HCT116 (cell line): ENCODE measurements at regions not wholly inside any gene's neighbourhood (a gene's known extent, or its start where the extent isn't known, plus 50 kb on each side); places are given as distances from the start of the nearest gene placed in this dataset.

ENCODE experiments used
- ATAC-seq: fragments of 200-7000 bp; cut with Tn5 transposase; 2 replicates; pipeline ENCODE4 v1.9.1; 2020; ENCODE audit warnings: mild to moderate bottlenecking, moderate library complexity
- BruUV-seq: library from RNA; stranded (reverse); fragments of 400-500 nt; replicated peaks from 2 replicates; lab custom pipeline; 2021; lab: Mats Ljungman, UMichigan
- CTCF ChIA-PET: fragments of 300-600 bp; sonication (Branson Sonifier 250); formaldehyde crosslinking; loops from one replicate; lab custom pipeline; 2021; ENCODE audit warnings: antibody characterized with exemption; lab: Charles Lee
- POLR2A ChIA-PET: fragments of 300-600, 350-600 bp; sonication (Branson Sonifier 250); formaldehyde crosslinking; loops from one replicate; lab custom pipeline; 2021; ENCODE audit warnings: antibody characterized with exemption; lab: Charles Lee
- RAD21 ChIA-PET, 2 experiments: fragments of 300-600 bp; sonication (Branson Sonifier 250); formaldehyde crosslinking; loops; one replicate each; lab custom pipeline; 2023; ENCODE audit warnings: low total read pairs in 2 of 2; ENCODE audit not compliant: uncharacterized antibody in 2 of 2, unreplicated experiment in 2 of 2, low non-redundant PET in 1 of 2; lab: Charles Lee
- DNase-seq: peaks from one replicate; pipeline ENCODE4 v3.0.0-alpha.2; 2010; ENCODE audit warnings: low read depth, low spot score
- H2AFZ ChIP-seq: fragments of 200-600 bp; shearing (Covaris generic), sonication (generic); 2 replicates; pipeline ENCODE4 v1.6.1; 2017; ENCODE audit warnings: low read depth, mixed run types, mixed read lengths, antibody characterized with exemption, low read length; ENCODE audit not compliant: poor library complexity, severe bottlenecking
- H3K27ac ChIP-seq: 2 replicates; pipeline ENCODE4 v1.5.1; 2012; ENCODE audit warnings: low read depth, low read length
- H3K27me3 ChIP-seq: fragments of 200-600 bp; sonication (generic); 2 replicates; pipeline ENCODE4 v1.6.1; 2016; ENCODE audit warnings: mixed run types, low read length, mixed read lengths; ENCODE audit not compliant: insufficient read depth
- H3K36me3 ChIP-seq, 2 experiments: fragments of 200-500 bp in 1 of 2; fragments of 200-600 bp in 1 of 2; sonication (Bioruptor generic) in 1 of 2; sonication (generic) in 1 of 2; 2 replicates each; pipeline versions ENCODE4 v1.5.1 to v1.6.1; 2014 to 2016; ENCODE audit warnings: low read length in 2 of 2, inconsistent platforms in 1 of 2, mixed read lengths in 1 of 2, mixed run types in 1 of 2; ENCODE audit not compliant: insufficient read depth in 2 of 2, control insufficient read depth in 1 of 2
- H3K4me1 ChIP-seq, 2 experiments: fragments of 200-600 bp in 1 of 2; sonication (generic) in 1 of 2; 2 replicates each; pipeline versions ENCODE4 v1.5.1 to v1.6.1; 2012 to 2017; ENCODE audit warnings: low read length in 2 of 2, inconsistent platforms in 1 of 2, mild to moderate bottlenecking in 1 of 2, mixed read lengths in 1 of 2, mixed run types in 1 of 2, moderate library complexity in 1 of 2; ENCODE audit not compliant: insufficient read depth in 2 of 2, control insufficient read depth in 1 of 2
- H3K4me2 ChIP-seq: fragments of 200-600 bp; sonication (generic); 2 replicates; pipeline ENCODE4 v1.6.1; 2017; ENCODE audit warnings: mixed run types, low read length, mixed read lengths
- H3K4me3 ChIP-seq, 2 experiments: fragments of 200-600 bp in 1 of 2; sonication (generic) in 1 of 2; replicated peaks in 1 of 2; 2 replicates each; pipeline ENCODE4 v1.5.1; 2011 to 2016; ENCODE audit warnings: low read length in 2 of 2, control low read depth in 1 of 2, low read depth in 1 of 2, mild to moderate bottlenecking in 1 of 2, mixed read lengths in 1 of 2, mixed run types in 1 of 2
- H3K79me2 ChIP-seq: fragments of 200-600 bp; sonication (generic); 2 replicates; pipeline ENCODE4 v1.6.1; 2017; ENCODE audit warnings: mild to moderate bottlenecking, mixed run types, low read length, moderate library complexity, mixed read lengths; ENCODE audit not compliant: insufficient read depth
- H3K9ac ChIP-seq: fragments of 200-600 bp; sonication (generic); 2 replicates; pipeline ENCODE4 v1.6.1; 2016; ENCODE audit warnings: low read length, mixed read lengths
- H3K9me2 ChIP-seq: fragments of 200-600 bp; sonication (generic), shearing (Covaris generic); 2 replicates; pipeline ENCODE4 v1.6.1; 2017; ENCODE audit warnings: mixed run types, mild to moderate bottlenecking, moderate library complexity; ENCODE audit not compliant: insufficient read depth
- H3K9me3 ChIP-seq, 2 experiments: fragments of 200-500 bp in 1 of 2; fragments of 200-600 bp in 1 of 2; sonication (Bioruptor generic) in 1 of 2; sonication (generic) in 1 of 2; 2 replicates each; pipeline ENCODE4 v1.6.1; 2014 to 2017; ENCODE audit warnings: low read length in 2 of 2, mixed read lengths in 2 of 2, inconsistent platforms in 1 of 2, low read depth in 1 of 2, mild to moderate bottlenecking in 1 of 2, mixed run types in 1 of 2, moderate library complexity in 1 of 2; ENCODE audit not compliant: control insufficient read depth in 1 of 2, insufficient read depth in 1 of 2
- H4K20me1 ChIP-seq: fragments of 200-600 bp; sonication (generic), shearing (Covaris generic); 2 replicates; pipeline ENCODE4 v1.6.1; 2017; ENCODE audit warnings: mixed run types, mild to moderate bottlenecking, moderate library complexity; ENCODE audit not compliant: insufficient read depth
- ATF3 ChIP-seq: IDR thresholded peaks from 2 replicates; pipeline ENCODE4 v1.6.1; 2012
- CEBPB ChIP-seq: IDR thresholded peaks from 2 replicates; pipeline ENCODE4 v1.6.1; 2012; ENCODE audit warnings: low read depth
- EGR1 ChIP-seq: IDR thresholded peaks from 2 replicates; pipeline ENCODE4 v1.6.1; 2012; ENCODE audit warnings: low read depth
- ELF1 ChIP-seq: IDR thresholded peaks from 2 replicates; pipeline ENCODE4 v1.6.1; 2012; ENCODE audit warnings: low read depth, borderline replicate concordance
- EZH2 ChIP-seq: fragments of 200-600 bp; sonication (generic); IDR thresholded peaks from 2 replicates; pipeline ENCODE4 v1.6.1; 2017; ENCODE audit warnings: antibody characterized with exemption, mixed run types
- EZH2phosphoT487 ChIP-seq: fragments of 200-600 bp; IDR thresholded peaks from 2 replicates; pipeline ENCODE4 v1.6.1; 2018; ENCODE audit warnings: antibody characterized with exemption, borderline replicate concordance
- FOSL1 ChIP-seq: IDR thresholded peaks from 2 replicates; pipeline ENCODE4 v1.6.1; 2012; ENCODE audit warnings: low read depth
- JUND ChIP-seq: IDR thresholded peaks from 2 replicates; pipeline ENCODE4 v1.6.1; 2012
- POLR2A ChIP-seq: IDR thresholded peaks from 2 replicates; pipeline ENCODE4 v1.7.0; 2011; ENCODE audit warnings: borderline replicate concordance; ENCODE audit not compliant: insufficient read depth, insufficient read length; ENCODE audit errors: extremely low read depth
- POLR2AphosphoS5 ChIP-seq: IDR thresholded peaks from 2 replicates; pipeline ENCODE4 v1.6.1; 2011; ENCODE audit warnings: mild to moderate bottlenecking, low read depth, low read length, moderate library complexity
- RAD21 ChIP-seq: IDR thresholded peaks from 2 replicates; pipeline ENCODE4 v1.6.1; 2012; ENCODE audit warnings: low read depth, mild to moderate bottlenecking
- SRF ChIP-seq: IDR thresholded peaks from 2 replicates; pipeline ENCODE4 v1.6.1; 2012; ENCODE audit warnings: low read depth
- TCF7L2 ChIP-seq: IDR thresholded peaks from 2 replicates; pipeline ENCODE4 v1.7.0; 2011; ENCODE audit warnings: borderline replicate concordance, inconsistent platforms; ENCODE audit not compliant: insufficient read depth, insufficient read length; ENCODE audit errors: extremely low read depth
- YY1 ChIP-seq: IDR thresholded peaks from 2 replicates; pipeline ENCODE4 v1.6.1; 2011; ENCODE audit warnings: low read length, low read depth, moderate library complexity, mild to moderate bottlenecking; ENCODE audit not compliant: insufficient replicate concordance; ENCODE audit errors: extremely low read depth
- ZBTB33 ChIP-seq: IDR thresholded peaks from 2 replicates; pipeline ENCODE4 v1.6.1; 2011; ENCODE audit warnings: mild to moderate bottlenecking, low read length, moderate library complexity; ENCODE audit not compliant: insufficient replicate concordance; ENCODE audit errors: extremely low read depth
- ZFX ChIP-seq: fragments of 450-650 bp; IDR thresholded peaks from 2 replicates; pipeline ENCODE4 v1.6.1; 2017
- ZNF274 ChIP-seq: fragments of 200-500 bp; sonication (Bioruptor generic); IDR thresholded peaks from 2 replicates; pipeline ENCODE4 v1.6.1; 2014; ENCODE audit warnings: mild to moderate bottlenecking, low read depth, low read length, inconsistent platforms
- intact Hi-C: fragments of 100-400 bp; cut with micrococcal nuclease; formaldehyde crosslinking; loops from 2 replicates; pipeline ENCODE4 v1.10.0; 2022

GRCh38 chr5:18553269-18553668, 919.0 kb downstream of the TAF11L14 start:
- DNase-seq (no peak), ATAC-seq (no peak)
- no TSS peak for BruUV-seq
- CTCF ChIA-PET = no interaction called here
- H3K27me3 ChIP-seq = no peaks in the 10 kb centered on the region
- H3K27ac ChIP-seq = no peak overlapping the region
- no peaks in the 10 kb centered on the region for H3K36me3 ChIP-seq
- no peaks in the 10 kb centered on the region for H3K79me2 ChIP-seq
- H3K9me2 ChIP-seq = no peaks in the 10 kb centered on the region
- H3K9me3 ChIP-seq = peaks cover 7 to 22% of the 10 kb centered on the region in 2 experiments; a peak in 2 of 4 replicates
- no peak overlapping the region for H3K4me2 ChIP-seq
- H3K4me1 ChIP-seq = no peaks in the 10 kb centered on the region
- no peak overlapping the region for H2AFZ ChIP-seq
- H4K20me1 ChIP-seq = no peaks in the 10 kb centered on the region
- POLR2A ChIA-PET = no interaction called here
- no peak overlapping the region for H3K9ac ChIP-seq
- intact Hi-C loops = no loop called here
- RAD21 ChIA-PET = no interaction called here
- no peak overlapping the region for H3K4me3 ChIP-seq
- TF ChIP-seq RAD21 = no peak
- TF ChIP-seq POLR2AphosphoS5 = no peak
- peak; percentile 20 for TF ChIP-seq TCF7L2
- TF ChIP-seq ZBTB33 = no peak

- no TSS peak for BruUV-seq
- CTCF ChIA-PET = no interaction called here
- TF ChIP-seq YY1 (no peak), FOSL1 (no peak), POLR2AphosphoS5 (no peak), JUND (no peak), ELF1 (no peak), EZH2 (no peak), ATF3 (no peak), CEBPB (no peak), RAD21 (no peak), EGR1 (no peak), EZH2phosphoT487 (no peak), TCF7L2 (no peak), ZFX (no peak), ZNF274 (no peak), POLR2A (no peak), SRF (no peak)
Measured at GRCh38 chr5:18560602-18561001, 926.3 kb downstream of the TAF11L14 start.

More at GRCh38 chr5:18560602-18561001, 926.3 kb downstream of the TAF11L14 start:
- intact Hi-C loops = no loop called here
- Histone ChIP-seq H3K9ac (no peak overlapping the region), H3K79me2 (no peaks in the 10 kb centered on the region), H3K36me3 (no peaks in the 10 kb centered on the region), H3K4me1 (no peaks in the 10 kb centered on the region), H4K20me1 (no peaks in the 10 kb centered on the region), H3K4me2 (no peak overlapping the region), H3K27ac (no peak overlapping the region), H3K4me3 (no peak overlapping the region), H2AFZ (no peak overlapping the region), H3K9me3 (peaks cover 7 to 18% of the 10 kb centered on the region in 2 experiments; a peak in 3 of 4 replicates), H3K27me3 (no peaks in the 10 kb centered on the region), H3K9me2 (no peaks in the 10 kb centered on the region)
- no peak for ATAC-seq
- RAD21 ChIA-PET = no interaction called here
- POLR2A ChIA-PET = no interaction called here
- no peak for DNase-seq
